ENCODE measurements at regions not wholly inside any gene's neighbourhood (a gene's known extent, or its start where the extent isn't known, plus 50 kb on each side); places are given as distances from the start of the nearest gene placed in this dataset.
A peak's percentile ranks its signal among the peaks of the same experiment; 100 is the strongest.
"Not testable (repeated sequence)": the region's sequence is repeated elsewhere in the genome, so short reads cannot be mapped to it uniquely, and the experiment has no call there.

DNA sequence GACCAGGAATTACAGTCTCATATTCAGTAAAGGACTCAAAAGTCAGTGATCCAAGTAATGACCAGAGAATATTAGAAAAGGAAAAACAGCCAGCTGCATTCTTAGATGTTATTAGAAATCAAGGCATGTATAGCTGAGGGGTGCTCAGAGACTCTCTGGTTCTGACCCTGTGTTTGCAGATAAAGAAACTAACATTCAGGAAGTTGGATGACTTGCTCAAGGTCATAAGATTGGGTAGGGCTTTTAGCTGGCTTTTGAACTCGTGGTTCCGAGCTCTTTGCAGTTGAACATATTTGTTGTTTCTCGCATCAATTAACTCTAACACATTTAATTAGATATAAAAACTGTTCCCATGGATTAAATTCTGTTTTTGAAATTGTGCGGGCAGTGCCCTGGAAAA is 62.5 kb upstream of the ENPP6 start:
- DNase-seq = no peak

GRCh38 chr4:184279496-184280061 is 61.9 kb upstream of the ENPP6 start:
- DNase-seq = no peak

DNA sequence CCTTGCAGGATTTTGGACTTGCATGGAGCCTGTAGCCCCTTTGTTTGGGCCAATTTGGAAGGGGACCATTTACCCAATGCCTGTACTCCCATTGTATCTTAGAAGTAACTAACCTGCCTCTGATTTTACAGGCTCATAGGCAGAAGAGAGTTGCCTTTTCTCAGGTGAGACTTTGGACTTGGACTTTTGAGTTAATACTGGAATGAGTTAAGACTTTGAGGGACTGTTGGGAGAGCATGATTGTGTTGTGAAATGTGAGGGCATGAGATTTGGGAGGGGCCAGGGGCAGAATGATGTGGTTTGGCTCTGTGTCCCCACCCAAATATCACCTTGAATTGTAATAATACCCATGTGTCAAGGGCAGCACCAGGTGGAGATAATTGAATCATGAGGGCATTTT is 60.1 kb upstream of the ENPP6 start:
- DNase-seq = not testable (repeated sequence)

GRCh38 chr4:184277010-184277409 is 59.3 kb upstream of the ENPP6 start:
- DNase-seq = not testable (repeated sequence)

GRCh38 chr4:184276346-184276745 is 58.7 kb upstream of the ENPP6 start:
- not testable (repeated sequence) for DNase-seq

DNA sequence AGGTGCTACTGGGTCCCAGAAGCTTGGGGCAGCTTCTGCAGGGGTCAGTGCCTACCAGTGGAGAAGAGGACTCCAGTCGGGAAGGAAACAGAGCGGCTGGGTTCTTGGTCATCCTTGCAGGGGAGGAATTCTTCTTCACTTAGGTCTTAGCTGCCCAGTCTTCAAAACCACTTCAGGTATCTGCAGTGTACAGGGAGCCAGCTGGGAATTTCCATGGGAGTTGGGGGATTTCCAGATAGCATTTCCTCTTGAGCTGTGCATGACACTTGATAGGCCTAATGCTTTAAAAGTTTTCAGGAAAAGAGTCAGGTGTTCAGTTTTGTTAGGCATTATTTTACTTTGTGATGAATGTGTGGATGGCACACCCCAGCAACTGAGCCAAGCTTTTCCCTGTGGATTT is 58.1 kb upstream of the ENPP6 start:
- DNase-seq = no peak

DNA sequence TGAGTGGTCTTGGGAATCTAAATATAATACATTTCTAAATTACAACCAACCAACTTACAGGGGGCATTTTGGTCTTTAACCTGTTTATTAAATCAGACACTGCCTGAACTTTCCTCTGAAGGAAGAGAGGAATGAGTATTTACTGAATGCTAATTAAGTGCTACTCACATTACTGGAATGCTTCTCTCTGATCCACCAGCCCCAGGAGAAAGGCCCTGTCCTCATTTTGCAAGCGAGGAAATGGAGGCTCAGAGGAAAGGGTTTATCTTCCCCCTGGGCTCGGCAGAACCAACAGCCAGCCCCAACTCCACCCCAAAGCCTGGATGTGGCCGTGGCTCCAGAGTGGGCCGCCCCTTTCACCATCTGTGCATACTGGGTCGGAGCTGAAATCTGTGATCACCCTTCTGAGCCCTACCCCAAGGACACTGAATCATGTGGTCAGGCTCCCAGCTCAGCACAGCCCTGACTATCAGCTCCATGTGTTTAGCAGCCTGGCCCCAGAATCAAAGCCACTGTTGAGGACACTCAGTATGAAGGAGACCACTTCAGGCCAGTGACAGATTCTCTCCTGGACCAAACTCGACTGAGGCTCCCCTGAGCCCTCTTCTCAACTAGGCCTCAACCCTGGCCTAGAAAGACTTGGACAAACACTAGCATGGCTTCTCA is 56.7 kb upstream of the ENPP6 start:
- DNase-seq = no peak

- no peak for DNase-seq
Observed at GRCh38 chr4:184273166-184274147, 55.8 kb upstream of the ENPP6 start.

- DNase-seq = no peak
Observed at GRCh38 chr4:184270808-184271413, 53.2 kb upstream of the ENPP6 start.

DNA sequence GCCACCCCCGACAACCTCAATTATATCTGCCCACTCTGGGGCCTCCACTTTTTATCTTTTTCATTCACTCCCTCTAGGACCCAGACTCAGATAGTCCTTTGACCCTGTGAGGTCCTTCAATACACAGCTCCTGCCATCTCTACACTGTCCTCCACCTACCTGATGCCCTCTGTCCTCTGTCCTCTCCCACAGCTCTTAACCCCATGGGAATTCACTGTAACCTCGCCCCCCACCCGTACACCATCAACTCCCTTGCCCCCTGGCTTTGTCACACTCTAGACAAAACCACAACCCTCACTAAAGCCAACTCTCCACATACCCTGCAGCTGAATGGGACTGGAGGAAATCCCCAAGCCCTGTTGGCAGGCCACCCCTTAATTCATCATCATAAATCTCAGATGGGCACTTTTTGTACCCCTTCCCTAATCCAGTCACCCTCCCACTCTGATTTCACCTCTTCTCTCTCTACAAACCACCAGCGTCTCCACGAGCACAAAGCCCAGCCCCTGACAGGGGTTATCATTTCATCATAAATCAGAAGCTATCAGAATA is 52.3 kb upstream of the ENPP6 start:
- no peak for DNase-seq

DNA sequence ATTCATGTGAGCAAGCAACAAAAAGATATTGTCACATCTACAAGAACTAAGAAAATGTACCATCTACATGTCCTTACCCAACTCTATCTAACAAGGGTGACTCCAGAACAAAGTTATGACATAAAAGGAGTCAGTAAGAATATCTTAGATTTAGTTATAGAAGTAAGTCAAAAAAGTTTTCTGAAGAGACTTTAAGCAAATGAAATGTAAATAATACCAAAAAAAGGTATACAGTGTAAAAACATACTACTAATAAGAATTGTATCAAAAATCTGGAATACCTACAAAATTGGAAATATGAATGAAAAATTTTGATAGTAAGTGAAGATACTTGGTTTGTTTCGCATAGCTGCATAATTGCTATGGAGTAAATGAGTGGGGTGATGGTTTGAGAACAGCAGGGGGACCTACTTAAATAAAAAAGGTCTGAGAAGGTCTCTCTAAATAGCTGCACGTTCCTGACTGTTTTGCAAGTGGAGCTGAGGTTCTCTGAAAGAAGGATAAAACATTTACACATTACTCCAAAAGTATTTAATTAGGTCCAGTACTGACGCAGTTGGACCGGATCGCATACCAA is 51.0 kb upstream of the ENPP6 start:
- DNase-seq = no peak

- DNase-seq = peak; percentile 59
Observed at GRCh38 chr4:184267673-184268583, 50.3 kb upstream of the ENPP6 start.
